ENCODE measurements at regions not wholly inside any gene's neighbourhood (a gene's known extent, or its start where the extent isn't known, plus 50 kb on each side); places are given as distances from the start of the nearest gene placed in this dataset.

DNA sequence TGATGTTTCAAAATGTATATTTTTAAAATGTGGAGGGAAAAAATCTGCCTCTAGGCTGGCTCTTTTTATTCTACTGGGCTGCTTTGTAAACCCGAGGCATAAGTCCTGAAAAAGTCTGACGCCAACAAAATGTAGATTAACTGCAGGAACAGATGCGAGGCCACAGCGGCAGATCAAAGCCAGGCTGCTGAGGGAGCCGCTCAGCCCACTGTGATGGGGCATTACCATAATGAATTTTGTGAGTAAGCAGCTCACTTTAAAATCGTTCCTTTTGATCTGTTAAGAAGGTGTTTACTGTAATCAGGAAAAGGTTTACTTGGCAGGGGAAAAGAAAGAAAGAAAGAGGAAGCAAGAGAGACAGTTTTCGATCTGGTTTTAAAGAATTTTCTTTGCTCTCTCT is 269.0 kb downstream of the ICOS start:
- no peak overlapping the region for H3K9ac ChIP-seq (ENCODE audit: insufficient read depth, low read depth, low read length)
- no TSS peak for BruUV-seq (replicated peaks)
- H3K27ac ChIP-seq (ENCODE audit: extremely low read length, insufficient read depth, low read length) = no peak overlapping the region
- in situ Hi-C loops (cut with HindIII; ENCODE audit: extremely low pct_ligation_motif_present, low pct_unique_long_range_greater_than_20kb) = no loop called here
- no peaks in the 10 kb centered on the region for H3K79me2 ChIP-seq (ENCODE audit: insufficient read depth, low read length)
- intact Hi-C loops (cut with micrococcal nuclease; ENCODE audit: unreplicated experiment) = no loop called here
- TF ChIP-seq IRF1 (CRISPR knock-in tag; IDR thresholded peaks at IDR 0.05; ENCODE audit: low read depth) (no peak), SRSF9 (IDR thresholded peaks at IDR 0.05; ENCODE audit: borderline replicate concordance, insufficient read depth, low read depth, low read length, poor library complexity, severe bottlenecking) (no peak), ZNF256 (CRISPR knock-in tag; conservative IDR thresholded peaks at IDR 0.05) (no peak), E2F1 (CRISPR knock-in tag; IDR thresholded peaks at IDR 0.05) (no peak), ZNF160 (CRISPR knock-in tag; IDR thresholded peaks at IDR 0.05) (no peak), PPARG (CRISPR knock-in tag; conservative IDR thresholded peaks at IDR 0.05) (no peak), NFYC (CRISPR knock-in tag; IDR thresholded peaks at IDR 0.05) (no peak), SMARCE1 (IDR thresholded peaks at IDR 0.05; ENCODE audit: borderline replicate concordance) (no peak), RORA (CRISPR knock-in tag; IDR thresholded peaks at IDR 0.05) (no peak), ZSCAN21 (CRISPR knock-in tag; IDR thresholded peaks at IDR 0.05; ENCODE audit: borderline replicate concordance) (no peak), HNRNPL (IDR thresholded peaks at IDR 0.05; ENCODE audit: low read depth, low read length) (no peak)
- TF ChIP-seq, protein P1, sequence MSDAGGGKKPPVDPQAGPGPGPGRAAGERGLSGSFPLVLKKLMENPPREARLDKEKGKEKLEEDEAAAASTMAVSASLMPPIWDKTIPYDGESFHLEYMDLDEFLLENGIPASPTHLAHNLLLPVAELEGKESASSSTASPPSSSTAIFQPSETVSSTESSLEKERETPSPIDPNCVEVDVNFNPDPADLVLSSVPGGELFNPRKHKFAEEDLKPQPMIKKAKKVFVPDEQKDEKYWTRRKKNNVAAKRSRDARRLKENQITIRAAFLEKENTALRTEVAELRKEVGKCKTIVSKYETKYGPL (CRISPR knock-in tag; IDR thresholded peaks at IDR 0.05) = no peak
- TF ChIP-seq, protein P2, sequence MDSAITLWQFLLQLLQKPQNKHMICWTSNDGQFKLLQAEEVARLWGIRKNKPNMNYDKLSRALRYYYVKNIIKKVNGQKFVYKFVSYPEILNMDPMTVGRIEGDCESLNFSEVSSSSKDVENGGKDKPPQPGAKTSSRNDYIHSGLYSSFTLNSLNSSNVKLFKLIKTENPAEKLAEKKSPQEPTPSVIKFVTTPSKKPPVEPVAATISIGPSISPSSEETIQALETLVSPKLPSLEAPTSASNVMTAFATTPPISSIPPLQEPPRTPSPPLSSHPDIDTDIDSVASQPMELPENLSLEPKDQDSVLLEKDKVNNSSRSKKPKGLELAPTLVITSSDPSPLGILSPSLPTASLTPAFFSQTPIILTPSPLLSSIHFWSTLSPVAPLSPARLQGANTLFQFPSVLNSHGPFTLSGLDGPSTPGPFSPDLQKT (CRISPR knock-in tag; IDR thresholded peaks at IDR 0.05; ENCODE audit: borderline replicate concordance) = no peak
- TF ChIP-seq, protein P3, sequence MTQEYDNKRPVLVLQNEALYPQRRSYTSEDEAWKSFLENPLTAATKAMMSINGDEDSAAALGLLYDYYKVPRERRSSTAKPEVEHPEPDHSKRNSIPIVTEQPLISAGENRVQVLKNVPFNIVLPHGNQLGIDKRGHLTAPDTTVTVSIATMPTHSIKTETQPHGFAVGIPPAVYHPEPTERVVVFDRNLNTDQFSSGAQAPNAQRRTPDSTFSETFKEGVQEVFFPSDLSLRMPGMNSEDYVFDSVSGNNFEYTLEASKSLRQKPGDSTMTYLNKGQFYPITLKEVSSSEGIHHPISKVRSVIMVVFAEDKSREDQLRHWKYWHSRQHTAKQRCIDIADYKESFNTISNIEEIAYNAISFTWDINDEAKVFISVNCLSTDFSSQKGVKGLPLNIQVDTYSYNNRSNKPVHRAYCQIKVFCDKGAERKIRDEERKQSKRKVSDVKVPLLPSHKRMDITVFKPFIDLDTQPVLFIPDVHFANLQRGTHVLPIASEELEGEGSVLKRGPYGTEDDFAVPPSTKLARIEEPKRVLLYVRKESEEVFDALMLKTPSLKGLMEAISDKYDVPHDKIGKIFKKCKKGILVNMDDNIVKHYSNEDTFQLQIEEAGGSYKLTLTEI (CRISPR knock-in tag; conservative IDR thresholded peaks at IDR 0.05) = no peak
- no peak overlapping the region for H3K4me2 ChIP-seq (ENCODE audit: low read depth, low read length)
- H2AFZ ChIP-seq (ENCODE audit: low read length) = no peak overlapping the region
- CTCF ChIA-PET (ENCODE audit: low intra/inter-chr PET ratio, low total read pairs) = no interaction called here
- no peaks in the 10 kb centered on the region for H3K27me3 ChIP-seq (ENCODE audit: control insufficient read depth in 1 of 2, insufficient read depth in 2 of 2, low read length in 2 of 2)
- H3K9me3 ChIP-seq (ENCODE audit: low read length) = no peaks in the 10 kb centered on the region
- H3K4me3 ChIP-seq (replicated peaks in 1 of 3; ENCODE audit: insufficient read depth in 1 of 3, low read depth in 2 of 3, low read length in 3 of 3) = no peak overlapping the region
- no peak for ATAC-seq
- FAIRE-seq = no peak
- no peaks in the 10 kb centered on the region for H3K36me3 ChIP-seq (replicated peaks in 1 of 2; ENCODE audit: control insufficient read depth in 1 of 2, insufficient read depth in 2 of 2, low read length in 2 of 2)
- no peaks in the 10 kb centered on the region for H3K4me1 ChIP-seq (ENCODE audit: insufficient read depth, low read length)
- WGBS (ENCODE audit: low lambda C conversion rate) = 2% methylated on average over 7 of the region's 7 CpGs
- DNase-seq (ENCODE audit: low spot score) = no peak
- H4K20me1 ChIP-seq (ENCODE audit: insufficient read depth, low read length) = no peaks in the 10 kb centered on the region
- POLR2A ChIA-PET = no interaction called here
